C4-2B (cell line): ENCODE measurements at regions not wholly inside any gene's neighbourhood (a gene's known extent, or its start where the extent isn't known, plus 50 kb on each side); places are given as distances from the start of the nearest gene placed in this dataset.

Experiments used
- CTCF ChIP-seq: fragments of 450-650 bp; conservative IDR thresholded peaks from 2 replicates; pipeline ENCODE4 v1.5.1; 2017; ENCODE audit warnings: mild to moderate bottlenecking
- ZFX ChIP-seq: fragments of 450-650 bp; IDR thresholded peaks from 2 replicates; pipeline ENCODE4 v1.6.1; 2017

- no peak for TF ChIP-seq CTCF
- no peak for TF ChIP-seq ZFX
Observed at GRCh38 chr20:53786445-53787267, 193.0 kb upstream of the ZNF217 start.
